Spleen (tissue), 11 donors: ENCODE measurements at regions not wholly inside any gene's neighbourhood (a gene's known extent, or its start where the extent isn't known, plus 50 kb on each side); places are given as distances from the start of the nearest gene placed in this dataset.

ENCODE experiments used
- DNase-seq: peaks from one replicate; pipeline ENCODE4 v3.0.0-alpha.2; 2020
- H3K27ac ChIP-seq, 8 donors: fragments of 200-600 bp; sonication (generic) in 7 of 8; 1 replicate in 4 of 8; 2 replicates in 4 of 8; pipeline versions ENCODE4 v1.5.0 to v1.8.0; 2016 to 2021; ENCODE audit warnings: inconsistent platforms in 4 of 8, mild to moderate bottlenecking in 4 of 8, moderate library complexity in 1 of 8
- H3K27me3 ChIP-seq, 7 donors: fragments of 200-600 bp; sonication (generic) in 6 of 7; replicated peaks in 1 of 7; 1 replicate in 4 of 7; 2 replicates in 3 of 7; pipeline versions ENCODE4 v1.5.0 to v1.8.0; 2016 to 2021; ENCODE audit warnings: inconsistent platforms in 3 of 7, mild to moderate bottlenecking in 1 of 7
- H3K36me3 ChIP-seq, 6 donors: fragments of 200-600 bp; sonication (generic) in 5 of 6; 1 replicate in 4 of 6; 2 replicates in 2 of 6; pipeline versions ENCODE4 v1.5.0 to v1.8.0; 2016 to 2021; ENCODE audit warnings: inconsistent platforms in 2 of 6
- H3K4me1 ChIP-seq, 6 donors: fragments of 200-600 bp; sonication (generic) in 5 of 6; 1 replicate in 3 of 6; 2 replicates in 3 of 6; pipeline versions ENCODE4 v1.5.0 to v1.8.0; 2016 to 2021; ENCODE audit warnings: inconsistent platforms in 3 of 6
- H3K4me3 ChIP-seq, 8 donors: fragments of 200-600 bp; sonication (generic) in 7 of 8; 1 replicate in 4 of 8; 2 replicates in 4 of 8; pipeline versions ENCODE4 v1.5.0 to v1.8.0; 2016 to 2021; ENCODE audit warnings: inconsistent platforms in 4 of 8, mild to moderate bottlenecking in 4 of 8, moderate library complexity in 2 of 8
- H3K9me3 ChIP-seq, 8 donors: fragments of 200-600 bp; sonication (generic) in 7 of 8; 1 replicate in 4 of 8; 2 replicates in 4 of 8; pipeline versions ENCODE4 v1.5.0 to v1.8.0; 2016 to 2021; ENCODE audit warnings: inconsistent platforms in 4 of 8
- CTCF ChIP-seq, 11 experiments: fragments of 200-600 bp in 7 of 11; fragments of 450-650 bp in 4 of 11; sonication (generic) in 4 of 11; IDR thresholded peaks in 8 of 11; conservative IDR thresholded peaks in 3 of 11; 1 replicate in 7 of 11; 2 replicates in 4 of 11; pipeline versions ENCODE4 v1.4.0 to v1.8.0; 2016 to 2021; ENCODE audit warnings: antibody characterized with exemption in 11 of 11, inconsistent platforms in 4 of 11, mild to moderate bottlenecking in 1 of 11
- POLR2A ChIP-seq, 3 donors: fragments of 450-650 bp; IDR thresholded peaks; one replicate each; pipeline ENCODE4 v1.5.1; 2017; ENCODE audit warnings: antibody characterized with exemption in 3 of 3, mild to moderate bottlenecking in 1 of 3
- POLR2AphosphoS5 ChIP-seq, 3 donors: sonication (generic); formaldehyde crosslinking; IDR thresholded peaks; one replicate each; pipeline ENCODE4 v1.5.1; 2017; ENCODE audit warnings: antibody characterized with exemption in 3 of 3
- WGBS, 5 donors: extraction: QIAGEN DNeasy Blood & Tissue Kit in 3 of 5; methylation state at CpG; one replicate each; pipeline versions ENCODE4 v1.1.5 to v1.1.7; 2013 to 2018; 5-methylcytosine and 5-hydroxymethylcytosine counted together
- intact Hi-C: fragments of 100-400 bp; cut with DNase I; formaldehyde crosslinking; loops from one replicate; pipeline ENCODE4 v1.15.0; 2023; ENCODE audit warnings: low total_unique reads
- donor health status: healthy with polysubstance abuse.
- donor health status: DM: no; HTN: no; CAD: no; lungs with moderate emphysema.
- donor health status: DM: no; HTN: no; CAD: no.
- donor health status: Bipolar disorder and iron deficiency.
- donor health status: healthy.
- donor health status: DM: no; HTN: no; CAD: no.
- donor health status: DM: yes; HTN: yes; CAD: no.

- 78 to 88% (median 79%) methylated on average over 4 of the region's 4 CpGs for WGBS, 5 donors
- no peaks in the 10 kb centered on the region for H3K27me3 ChIP-seq
- intact Hi-C loops: no loop called here
- no peaks in the 10 kb centered on the region for H3K4me1 ChIP-seq
- no peak for DNase-seq
- H3K36me3 ChIP-seq: no peaks in the 10 kb centered on the region
- H3K9me3 ChIP-seq: peaks cover 0 to 34% (median 21%) of the 10 kb centered on the region in 8 donors
- TF ChIP-seq POLR2AphosphoS5 (IDR thresholded peaks at IDR 0.05) (no peak), CTCF (IDR thresholded peaks at IDR 0.05 in 8 of 11, conservative IDR thresholded peaks at IDR 0.05 in 3 of 11) (no peak), POLR2A (IDR thresholded peaks at IDR 0.05) (no peak)
- H3K27ac ChIP-seq: no peak overlapping the region
- no peak overlapping the region for H3K4me3 ChIP-seq
Observed at GRCh38 chr1:82449506-82450057, 648.8 kb downstream of the ADGRL2 start.

GRCh38 chr1:82446955-82447354 is 646.2 kb downstream of the ADGRL2 start:
- H3K27ac ChIP-seq: no peak overlapping the region
- peaks cover 0 to 15% (median 7%) of the 10 kb centered on the region in 8 donors for H3K9me3 ChIP-seq
- H3K4me1 ChIP-seq: no peaks in the 10 kb centered on the region
- no peak overlapping the region for H3K4me3 ChIP-seq
- no peaks in the 10 kb centered on the region for H3K36me3 ChIP-seq
- no peaks in the 10 kb centered on the region for H3K27me3 ChIP-seq
- TF ChIP-seq CTCF (IDR thresholded peaks at IDR 0.05 in 8 of 11, conservative IDR thresholded peaks at IDR 0.05 in 3 of 11) (no peak), POLR2AphosphoS5 (IDR thresholded peaks at IDR 0.05) (no peak), POLR2A (IDR thresholded peaks at IDR 0.05) (no peak)
- DNase-seq: no peak
- intact Hi-C loops: no loop called here

- no peak for DNase-seq
- Histone ChIP-seq H3K27ac (peak overlapping the region in 2 of 8 donors; percentile 6 to 56), H3K4me1 (no peaks in the 10 kb centered on the region), H3K36me3 (no peaks in the 10 kb centered on the region), H3K9me3 (peaks cover 0 to 8% (median under 1%) of the 10 kb centered on the region in 8 donors), H3K4me3 (no peak overlapping the region), H3K27me3 (no peaks in the 10 kb centered on the region)
- TF ChIP-seq POLR2A (IDR thresholded peaks at IDR 0.05) (no peak), POLR2AphosphoS5 (IDR thresholded peaks at IDR 0.05) (no peak), CTCF (IDR thresholded peaks at IDR 0.05 in 8 of 11, conservative IDR thresholded peaks at IDR 0.05 in 3 of 11) (no peak)
- WGBS, 5 donors: 55 to 76% (median 72%) methylated on average over 2 of the region's 2 CpGs
- intact Hi-C loops: no loop called here
Observed at GRCh38 chr1:82446236-82446635, 645.5 kb downstream of the ADGRL2 start.

- Histone ChIP-seq H3K4me1 (no peaks in the 10 kb centered on the region), H3K27ac (peak overlapping the region in 1 of 8 donors; percentile 56), H3K36me3 (no peaks in the 10 kb centered on the region), H3K9me3 (peaks cover 0 to 4% (median 0%) of the 10 kb centered on the region in 8 donors), H3K4me3 (no peak overlapping the region), H3K27me3 (no peaks in the 10 kb centered on the region)
- TF ChIP-seq POLR2A (IDR thresholded peaks at IDR 0.05): no peak
- TF ChIP-seq POLR2AphosphoS5 (IDR thresholded peaks at IDR 0.05): no peak
- no peak for TF ChIP-seq CTCF (IDR thresholded peaks at IDR 0.05 in 8 of 11, conservative IDR thresholded peaks at IDR 0.05 in 3 of 11)
- WGBS, 5 donors: 76 to 89% (median 84%) methylated on average over 3 of the region's 3 CpGs
- intact Hi-C loops: no loop called here
- DNase-seq: no peak
Observed at GRCh38 chr1:82445827-82446226, 645.1 kb downstream of the ADGRL2 start.
